ENCODE measurements at regions not wholly inside any gene's neighbourhood (a gene's known extent, or its start where the extent isn't known, plus 50 kb on each side); places are given as distances from the start of the nearest gene placed in this dataset.

GRCh38 chr16:49023050-49023449 lies 258.6 kb downstream of the CBLN1 start:
- no peak for DNase-seq (ENCODE audit: low read depth in 2 of 2)

GRCh38 chr16:49022351-49022963 lies 259.2 kb downstream of the CBLN1 start:
- no peak for DNase-seq (ENCODE audit: low read depth in 2 of 2)

- no peak for DNase-seq (ENCODE audit: low read depth in 2 of 2)
Observed at GRCh38 chr16:49021136-49021535, 260.5 kb downstream of the CBLN1 start.

GRCh38 chr16:49020436-49020835 lies 261.2 kb downstream of the CBLN1 start:
- DNase-seq (ENCODE audit: low read depth in 2 of 2): no peak

GRCh38 chr16:49019831-49020230 lies 261.8 kb downstream of the CBLN1 start:
- DNase-seq (ENCODE audit: low read depth in 2 of 2): no peak

GRCh38 chr16:49019081-49019633 lies 262.5 kb downstream of the CBLN1 start:
- DNase-seq (ENCODE audit: low read depth in 2 of 2): no peak

GRCh38 chr16:49018259-49018931 lies 263.2 kb downstream of the CBLN1 start:
- no peak for DNase-seq (ENCODE audit: low read depth in 2 of 2)

- no peak for DNase-seq (ENCODE audit: low read depth in 2 of 2)
Observed at GRCh38 chr16:49017501-49017900, 264.1 kb downstream of the CBLN1 start.

- no peak for DNase-seq (ENCODE audit: low read depth in 2 of 2)
Observed at GRCh38 chr16:49016461-49016860, 265.2 kb downstream of the CBLN1 start.

- DNase-seq (ENCODE audit: low read depth in 2 of 2): no peak
Observed at GRCh38 chr16:49015225-49015592, 266.4 kb downstream of the CBLN1 start.

- no peak for DNase-seq (ENCODE audit: low read depth in 2 of 2)
Observed at GRCh38 chr16:49014277-49015224, 267.1 kb downstream of the CBLN1 start.

- no peak for DNase-seq (ENCODE audit: low read depth in 2 of 2)
Observed at GRCh38 chr16:49013727-49014080, 267.9 kb downstream of the CBLN1 start.

GRCh38 chr16:49012961-49013726 lies 268.5 kb downstream of the CBLN1 start:
- no peak for DNase-seq (ENCODE audit: low read depth in 2 of 2)

- DNase-seq (ENCODE audit: low read depth in 2 of 2): no peak
Observed at GRCh38 chr16:49011901-49012300, 269.7 kb downstream of the CBLN1 start.

GRCh38 chr16:49010879-49011278 lies 270.8 kb downstream of the CBLN1 start:
- no peak for DNase-seq (ENCODE audit: low read depth in 2 of 2)

GRCh38 chr16:49010396-49010795 lies 271.2 kb downstream of the CBLN1 start:
- no peak for DNase-seq (ENCODE audit: low read depth in 2 of 2)

- no peak for DNase-seq (ENCODE audit: low read depth in 2 of 2)
Observed at GRCh38 chr16:49009204-49009603, 272.4 kb downstream of the CBLN1 start.

- DNase-seq (ENCODE audit: low read depth in 2 of 2): no peak
Observed at GRCh38 chr16:49003992-49004391, 277.6 kb downstream of the CBLN1 start.

- DNase-seq (ENCODE audit: low read depth in 2 of 2): no peak
Observed at GRCh38 chr16:49003022-49003421, 278.6 kb downstream of the CBLN1 start.

GRCh38 chr16:49000594-49000993 lies 281.0 kb downstream of the CBLN1 start:
- no peak for DNase-seq (ENCODE audit: low read depth in 2 of 2)

- DNase-seq (ENCODE audit: low read depth in 2 of 2): no peak
Observed at GRCh38 chr16:48999508-48999907, 282.1 kb downstream of the CBLN1 start.

- DNase-seq (ENCODE audit: low read depth in 2 of 2): no peak
Observed at GRCh38 chr16:48999044-48999443, 282.6 kb downstream of the CBLN1 start.

Data from stimulated activated CD8-positive, alpha-beta memory T cell treated with anti-CD3 and anti-CD28 coated beads, Interleukin-15, amount 100 ng/mL, for 48 hours (primary cell).